GM18505 (cell line): ENCODE measurements at regions not wholly inside any gene's neighbourhood (a gene's known extent, or its start where the extent isn't known, plus 50 kb on each side); places are given as distances from the start of the nearest gene placed in this dataset.

Source experiments
- ATAC-seq: cut with Tn5 transposase; IDR thresholded peaks from one replicate; pipeline ENCODE4 v1.9.1; 2021; ENCODE audit not compliant: unreplicated experiment
- POLR2A ChIP-seq: IDR thresholded peaks from 4 replicates; pipeline ENCODE4 v1.6.1; 2011; ENCODE audit warnings: borderline replicate concordance; ENCODE audit not compliant: insufficient read depth, insufficient read length; ENCODE audit errors: extremely low read depth

DNA sequence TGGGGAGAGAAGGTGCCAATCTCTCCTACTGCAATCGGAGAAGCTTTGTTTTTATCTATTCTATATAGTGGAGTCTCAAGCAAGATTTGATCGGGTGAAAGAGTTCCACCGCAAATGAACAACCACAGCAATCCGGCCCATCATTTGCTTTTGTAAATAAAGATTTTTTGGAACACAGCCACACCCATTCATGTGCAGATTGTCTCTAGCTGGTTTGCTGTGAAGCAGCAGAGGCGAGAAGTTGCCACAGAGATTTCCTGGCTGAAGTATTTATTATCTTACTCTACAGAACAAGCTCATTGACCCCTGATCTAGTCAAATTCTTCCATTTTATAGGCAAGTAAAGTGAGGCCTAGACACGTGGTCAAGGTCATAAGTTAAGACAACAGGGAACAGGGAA is 195.5 kb upstream of the TNRC6C start:
- TF ChIP-seq POLR2A = no peak

GRCh38 chr17:77763575-77763974 is 194.9 kb upstream of the TNRC6C start:
- ATAC-seq = no peak
- TF ChIP-seq POLR2A = no peak

More for the DNA sequence above, 195.5 kb upstream of the TNRC6C start:
- ATAC-seq = no peak

GRCh38 chr17:77765292-77765691 is 193.2 kb upstream of the TNRC6C start:
- ATAC-seq = no peak

DNA sequence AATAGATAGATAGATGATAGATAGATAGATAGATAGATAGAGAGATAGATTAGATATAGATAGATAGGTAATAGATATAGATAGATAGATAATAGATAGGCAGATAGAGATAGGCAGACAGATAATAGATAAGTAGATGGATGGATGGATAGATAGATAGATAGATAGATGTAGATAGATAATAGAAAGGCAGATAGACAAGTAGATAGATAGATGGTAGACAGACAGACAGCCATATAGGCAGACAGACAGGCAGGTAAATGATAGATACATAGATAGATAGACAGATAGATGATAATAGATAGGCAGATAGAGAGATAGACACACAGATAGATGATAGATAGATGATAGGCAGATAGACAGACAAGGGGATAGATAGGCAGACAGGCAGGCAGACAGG is 191.4 kb upstream of the TNRC6C start:
- no peak for TF ChIP-seq POLR2A
- no peak for ATAC-seq

More at GRCh38 chr17:77765292-77765691, 193.2 kb upstream of the TNRC6C start:
- no peak for TF ChIP-seq POLR2A

DNA sequence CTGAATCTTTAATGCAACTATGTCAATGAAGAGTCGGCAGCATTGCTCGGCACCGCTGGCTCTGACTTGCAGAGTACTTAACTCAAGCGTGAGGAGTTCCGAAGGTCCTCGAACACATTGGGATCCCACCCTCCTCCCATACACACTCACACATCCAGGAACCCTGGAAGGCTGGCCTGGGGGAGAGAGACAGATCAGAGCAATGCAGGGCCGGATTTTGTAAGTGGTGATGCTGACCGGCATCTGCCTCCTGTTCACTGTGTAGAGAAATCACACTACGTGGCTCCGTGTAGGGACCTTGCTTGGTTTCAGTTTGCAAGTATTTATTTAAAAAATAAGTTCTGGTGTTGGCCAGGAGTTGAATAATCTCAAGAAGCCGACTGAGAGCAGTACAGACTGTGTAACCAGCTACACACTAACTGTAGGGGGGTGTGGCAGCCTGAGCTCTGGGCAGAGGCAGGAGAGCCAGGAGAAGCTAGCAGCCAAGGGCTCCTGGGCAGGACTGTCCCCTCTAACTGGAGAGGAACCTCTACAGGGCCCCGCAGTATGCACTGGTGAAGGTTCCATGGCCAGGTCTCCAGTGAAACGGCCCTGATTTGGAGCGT is 190.2 kb upstream of the TNRC6C start:
- TF ChIP-seq POLR2A = no peak
- ATAC-seq = no peak

DNA sequence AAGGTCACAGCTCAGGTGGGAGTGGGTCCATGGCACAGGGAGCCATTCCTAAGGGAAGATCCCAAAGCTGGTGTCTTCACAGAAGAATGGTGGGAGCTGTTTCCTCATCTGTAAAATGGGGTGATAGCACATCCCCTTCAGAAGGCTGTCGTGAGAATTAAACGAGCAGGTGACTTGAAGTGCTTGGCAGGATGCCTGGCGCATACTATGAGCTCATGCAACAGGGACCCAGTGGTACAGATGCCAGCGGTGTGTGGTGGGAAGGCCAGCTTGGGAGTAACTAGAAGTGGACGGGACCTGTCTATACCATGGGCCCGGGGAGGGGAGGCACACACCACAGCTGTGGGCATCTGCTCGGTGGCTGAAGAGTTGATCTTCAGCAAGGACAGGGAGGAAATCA is 189.3 kb upstream of the TNRC6C start:
- no peak for TF ChIP-seq POLR2A
- no peak for ATAC-seq

DNA sequence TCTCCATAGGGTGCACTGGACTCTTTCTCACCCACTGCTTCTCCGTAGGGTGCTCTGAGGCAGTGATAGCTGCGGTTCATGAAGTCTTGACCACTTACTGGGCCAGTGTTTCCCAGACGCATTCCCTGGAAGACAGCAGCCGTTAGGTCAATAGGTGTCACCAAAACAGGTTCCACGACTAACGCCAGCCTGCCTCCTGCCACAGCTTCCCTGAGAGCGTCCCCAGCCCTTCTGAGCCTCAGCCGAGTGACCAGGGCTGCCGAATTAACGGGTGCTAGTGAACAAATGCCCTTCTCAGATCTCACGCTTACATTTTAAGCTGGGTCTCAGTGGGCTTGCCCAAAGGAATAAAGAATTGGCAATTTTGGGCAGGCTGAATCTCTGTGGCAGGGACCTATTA is 188.7 kb upstream of the TNRC6C start:
- TF ChIP-seq POLR2A = no peak
- ATAC-seq = no peak

- TF ChIP-seq POLR2A = no peak
- ATAC-seq = no peak
These were observed 188.0 kb upstream of the TNRC6C start for GRCh38 chr17:77770331-77771105.

DNA sequence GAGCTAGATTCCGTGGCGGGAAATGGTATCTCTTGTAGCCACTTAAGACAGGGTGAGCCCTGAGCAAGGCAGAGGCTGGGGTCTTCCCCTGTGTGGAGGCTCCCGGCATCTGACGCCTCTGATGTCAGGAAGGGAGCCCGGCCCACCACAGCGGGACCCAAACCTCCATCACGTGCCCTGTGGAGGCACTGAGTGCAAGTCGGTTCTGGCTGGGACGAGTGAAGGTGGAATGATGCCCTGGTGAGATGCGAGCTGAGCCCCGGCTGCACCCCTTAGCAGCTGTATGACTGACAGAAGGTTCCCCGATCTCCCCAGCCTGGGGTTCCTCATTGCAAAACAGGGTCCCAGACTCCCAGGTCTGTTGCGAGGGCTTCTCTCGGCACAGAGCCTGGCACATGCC is 187.4 kb upstream of the TNRC6C start:
- TF ChIP-seq POLR2A = no peak
- ATAC-seq = no peak

DNA sequence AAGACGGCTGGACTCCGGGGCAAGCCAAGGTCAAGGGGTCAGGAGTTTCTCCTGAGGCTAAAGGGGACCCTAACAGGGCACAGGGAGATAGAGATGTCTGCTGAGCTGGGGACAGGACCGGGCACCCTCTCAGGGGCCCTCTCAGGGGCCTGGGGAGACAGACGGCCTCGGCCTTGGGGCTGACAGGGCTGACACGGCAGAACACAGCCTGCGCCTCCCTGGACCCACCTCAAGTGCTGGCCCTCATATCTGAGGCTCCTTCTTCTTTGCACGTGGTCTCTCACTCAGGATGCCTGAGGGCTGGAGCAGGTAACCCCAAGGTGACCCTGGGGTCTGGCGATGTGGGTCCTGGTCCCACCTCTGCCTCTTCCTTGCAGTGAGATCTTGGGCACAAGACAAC is 186.9 kb upstream of the TNRC6C start:
- no peak for ATAC-seq
- TF ChIP-seq POLR2A = no peak

GRCh38 chr17:77771998-77772397 is 186.5 kb upstream of the TNRC6C start:
- TF ChIP-seq POLR2A = no peak
- no peak for ATAC-seq

DNA sequence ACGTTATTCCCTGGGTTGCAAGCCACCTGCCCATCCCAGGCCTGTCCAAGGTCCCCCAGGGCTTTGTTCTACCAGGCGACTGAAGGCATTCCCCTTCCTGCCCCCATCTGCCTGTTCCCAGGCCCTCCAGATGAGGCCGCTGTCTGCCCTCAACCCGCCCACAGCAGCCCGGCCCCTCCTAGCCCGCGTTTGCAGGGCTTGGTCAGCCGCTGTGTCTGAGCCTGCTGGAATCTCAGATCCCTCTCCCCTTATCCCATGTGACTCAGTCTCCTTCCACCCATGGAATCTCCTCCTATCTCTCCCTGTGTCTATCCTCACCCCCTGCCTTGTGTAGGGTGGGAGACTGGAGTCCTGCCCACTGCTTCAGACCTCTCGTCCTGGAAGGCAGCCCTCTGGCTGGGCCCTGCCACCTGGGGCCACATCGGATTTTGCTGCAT is 186.0 kb upstream of the TNRC6C start:
- no peak for ATAC-seq
- no peak for TF ChIP-seq POLR2A

GRCh38 chr17:77772899-77773358 is 185.6 kb upstream of the TNRC6C start:
- no peak for TF ChIP-seq POLR2A
- ATAC-seq = no peak

DNA sequence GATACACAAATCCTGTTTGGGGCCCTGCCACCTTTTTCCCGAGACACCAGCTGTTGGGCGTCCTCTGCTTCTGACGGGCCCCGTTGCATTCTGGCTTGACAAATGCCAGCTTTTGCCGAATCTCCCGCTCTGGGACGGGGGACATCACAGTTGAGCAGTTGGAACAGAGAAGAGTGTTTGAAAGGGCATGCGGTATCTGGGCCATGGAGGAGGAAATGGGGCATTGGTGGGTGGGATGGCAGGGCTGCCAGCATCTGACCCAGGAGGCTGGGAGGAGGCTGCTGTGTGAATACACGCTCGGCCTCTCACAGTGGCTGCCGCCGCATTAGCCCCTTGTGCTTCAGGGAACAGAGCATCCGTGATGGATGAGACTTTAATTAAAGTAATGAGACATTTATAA is 184.3 kb upstream of the TNRC6C start:
- no peak for TF ChIP-seq POLR2A
- no peak for ATAC-seq
